IPS DF 6.9 (cell line): ENCODE measurements at regions not wholly inside any gene's neighbourhood (a gene's known extent, or its start where the extent isn't known, plus 50 kb on each side); places are given as distances from the start of the nearest gene placed in this dataset.
"Not testable (repeated sequence)": the region's sequence is repeated elsewhere in the genome, so short reads cannot be mapped to it uniquely, and the experiment has no call there.

Experiments used
- DNase-seq: peaks from one replicate; pipeline ENCODE4 v3.0.0-alpha.2; 2013; ENCODE audit warnings: low read depth, low spot score
- H3K27ac ChIP-seq: one replicate; pipeline ENCODE4 v1.5.1; 2013; ENCODE audit warnings: low read length, control low read depth
- H3K27me3 ChIP-seq: 2 replicates; pipeline ENCODE4 v1.6.1; 2013; ENCODE audit warnings: mild to moderate bottlenecking, low read length; ENCODE audit not compliant: control insufficient read depth, insufficient read depth
- H3K36me3 ChIP-seq: 2 replicates; pipeline ENCODE4 v1.6.1; 2013; ENCODE audit warnings: low read length; ENCODE audit not compliant: control insufficient read depth, insufficient read depth
- H3K4me1 ChIP-seq: 2 replicates; pipeline ENCODE4 v1.6.1; 2013; ENCODE audit warnings: low read length; ENCODE audit not compliant: control insufficient read depth, insufficient read depth
- H3K4me3 ChIP-seq: 2 replicates; pipeline ENCODE4 v1.5.1; 2013; ENCODE audit warnings: mild to moderate bottlenecking, low read length
- H3K9me3 ChIP-seq: 2 replicates; pipeline ENCODE4 v1.6.1; 2013; ENCODE audit warnings: low read length, inconsistent platforms; ENCODE audit not compliant: control insufficient read depth, insufficient read depth
- WGBS: extraction: QIAGEN DNeasy Blood & Tissue Kit; methylation state at CpG from one replicate; pipeline ENCODE4 v1.1.7; 2013; ENCODE audit warnings: mixed read lengths, missing lambda C conversion rate; ENCODE audit not compliant: insufficient read length, insufficient coverage; 5-methylcytosine and 5-hydroxymethylcytosine counted together

- not testable (repeated sequence) for H3K36me3 ChIP-seq, DNase-seq, H3K4me3 ChIP-seq, H3K9me3 ChIP-seq, H3K27ac ChIP-seq, H3K4me1 ChIP-seq, H3K27me3 ChIP-seq
- no CpG with 5 or more reads among the region's 3 CpGs for WGBS
Measured at GRCh38 chr9:85880507-85880906, 60.4 kb upstream of the NAA35 start.

DNA sequence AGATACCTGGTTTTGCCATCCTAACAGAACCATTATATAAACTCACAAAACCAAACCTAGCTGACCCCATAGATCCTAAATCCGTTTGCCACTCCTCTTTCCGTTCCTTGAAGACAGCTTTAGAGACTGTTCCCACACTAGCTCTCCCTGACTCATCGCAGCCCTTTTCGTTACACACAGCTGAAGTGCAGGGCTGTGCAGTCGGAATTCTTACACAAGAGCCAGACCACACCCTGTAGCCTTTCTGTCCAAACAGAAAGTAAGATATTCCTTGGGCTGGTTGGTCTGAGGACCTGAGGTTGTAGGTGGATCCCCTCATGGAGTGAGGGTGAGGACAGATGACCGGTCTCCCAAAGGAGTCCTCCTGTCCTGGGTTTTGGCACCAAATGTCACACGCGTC is 56.7 kb upstream of the NAA35 start:
- H3K4me3 ChIP-seq = no peak overlapping the region
- no peak for DNase-seq

GRCh38 chr9:85890962-85891361 is 50.0 kb upstream of the NAA35 start:
- Histone ChIP-seq H3K4me1 (no peaks in the 10 kb centered on the region), H3K27ac (no peak overlapping the region), H3K36me3 (no peaks in the 10 kb centered on the region), H3K4me3 (no peak overlapping the region), H3K27me3 (no peaks in the 10 kb centered on the region), H3K9me3 (no peaks in the 10 kb centered on the region)
- no CpG with 5 or more reads among the region's 1 CpG for WGBS
- no peak for DNase-seq

More for the DNA sequence above, 56.7 kb upstream of the NAA35 start:
- no CpG with 5 or more reads among the region's 8 CpGs for WGBS
- Histone ChIP-seq H3K4me1 (peaks cover 1% of the 10 kb centered on the region), H3K27ac (no peak overlapping the region), H3K9me3 (no peaks in the 10 kb centered on the region; the same call in 1 of the 2 replicates), H3K27me3 (no peaks in the 10 kb centered on the region), H3K36me3 (no peaks in the 10 kb centered on the region)
